ENCODE measurements at regions not wholly inside any gene's neighbourhood (a gene's known extent, or its start where the extent isn't known, plus 50 kb on each side); places are given as distances from the start of the nearest gene placed in this dataset.
"Not testable (repeated sequence)": the region's sequence is repeated elsewhere in the genome, so short reads cannot be mapped to it uniquely, and the experiment has no call there.

DNA sequence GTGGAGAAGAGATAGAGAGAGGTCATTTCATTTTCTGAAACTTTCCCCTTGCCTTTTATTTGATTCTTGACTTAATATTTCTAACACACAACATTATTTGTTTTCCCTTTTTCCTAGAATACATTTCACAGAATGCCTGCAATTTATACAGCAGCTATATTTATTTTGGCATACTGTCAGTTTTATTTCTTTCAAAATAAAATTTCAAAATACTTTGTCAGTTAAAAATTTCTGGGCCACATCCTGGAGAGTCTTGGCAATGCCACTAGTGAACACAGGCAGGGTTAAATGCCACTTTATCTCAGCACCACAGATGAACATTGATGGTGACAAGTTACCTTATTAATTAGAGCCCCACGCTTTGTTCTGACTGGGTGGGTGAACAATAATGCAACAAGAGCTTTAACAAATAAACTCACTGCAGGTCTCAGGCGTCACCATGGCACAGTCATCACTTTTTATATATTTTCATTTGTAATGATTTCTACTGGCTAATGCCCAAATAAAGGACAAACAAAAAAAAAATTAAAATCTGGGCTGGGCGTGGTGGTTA, 494.0 kb downstream of the KIF20B start:
- DNase-seq: no peak

DNA sequence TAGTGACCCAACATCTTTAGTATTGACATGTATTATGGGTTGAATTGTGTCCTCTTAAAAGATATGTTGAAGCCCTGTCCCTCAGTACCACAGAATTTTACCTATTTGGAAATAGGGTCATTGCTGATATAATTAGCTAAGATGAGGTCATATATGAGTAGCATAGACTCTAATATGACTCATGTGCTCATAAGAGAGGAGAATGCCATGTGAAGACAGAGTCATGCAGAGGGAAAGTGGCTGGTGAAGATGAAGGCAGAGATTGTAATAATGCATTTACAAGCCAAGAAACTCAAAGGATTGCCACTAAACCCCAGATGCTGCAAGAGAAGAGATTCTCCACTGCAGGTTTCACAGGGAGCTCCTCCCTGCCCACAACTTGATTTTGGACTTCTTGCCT, 496.4 kb downstream of the KIF20B start:
- no peak for DNase-seq

GRCh38 chr10:90199093-90199492, 497.7 kb downstream of the KIF20B start:
- no peak for DNase-seq

GRCh38 chr10:90199513-90199912, 498.1 kb downstream of the KIF20B start:
- DNase-seq: no peak

- no peak for DNase-seq
These were observed 503.0 kb downstream of the KIF20B start for GRCh38 chr10:90204131-90204955.

DNA sequence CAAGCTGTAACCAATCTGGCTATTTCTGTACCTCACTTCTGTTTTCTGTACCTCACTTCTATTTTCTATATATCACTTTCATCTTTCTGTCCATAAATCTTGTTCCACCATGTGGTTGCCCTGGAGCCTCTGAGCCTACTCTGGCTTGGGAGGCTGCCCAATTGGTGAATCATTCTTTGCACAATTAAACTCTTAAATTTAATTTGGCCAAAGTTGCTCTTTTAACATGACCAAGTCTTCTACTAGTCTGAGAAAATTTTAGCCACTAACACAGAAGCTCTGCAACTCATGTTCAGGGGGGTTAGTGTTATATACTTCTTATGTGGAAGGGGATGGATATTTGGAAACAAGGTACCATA, 503.5 kb downstream of the KIF20B start:
- DNase-seq: peak; percentile 78

DNA sequence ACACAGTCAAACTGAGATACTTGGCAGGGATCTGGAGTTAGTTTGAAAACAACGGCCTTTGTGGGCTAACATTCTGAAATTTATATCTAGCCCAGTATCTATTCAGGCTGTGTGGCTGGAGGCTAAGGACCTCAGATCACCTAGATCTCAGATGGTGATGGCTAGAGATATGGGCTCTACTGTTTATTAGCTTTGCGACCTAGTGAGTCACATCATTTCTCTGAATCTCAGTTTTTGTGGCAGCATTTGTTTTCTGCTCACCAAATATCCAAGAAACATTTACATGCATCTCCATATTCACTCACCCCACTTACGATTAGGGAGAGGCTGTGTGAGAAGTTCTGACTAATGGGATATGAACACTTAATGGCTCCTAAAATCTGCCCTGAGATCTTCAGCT, 503.9 kb downstream of the KIF20B start:
- DNase-seq: no peak

DNA sequence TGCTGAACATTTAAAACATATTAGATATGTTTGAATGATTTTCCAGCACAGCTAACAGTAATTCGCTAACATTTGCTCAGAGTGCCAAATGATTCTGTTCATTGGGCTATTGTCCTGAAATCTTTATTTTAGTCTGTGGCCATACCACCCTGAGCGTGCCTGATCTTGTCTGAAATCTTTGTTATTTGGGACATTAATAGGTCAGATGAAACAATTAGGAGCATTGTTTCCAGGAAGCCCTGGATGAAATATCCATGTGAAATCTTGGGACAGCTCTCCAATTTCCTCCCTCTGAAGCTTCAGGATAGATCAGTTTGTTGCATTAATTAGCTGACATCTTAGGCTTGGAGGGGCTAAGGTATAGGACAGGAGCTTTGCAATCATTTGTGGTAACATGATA, 512.0 kb downstream of the KIF20B start:
- DNase-seq: no peak

- DNase-seq: no peak
These were observed 517.5 kb downstream of the KIF20B start for GRCh38 chr10:90218846-90219245.

DNA sequence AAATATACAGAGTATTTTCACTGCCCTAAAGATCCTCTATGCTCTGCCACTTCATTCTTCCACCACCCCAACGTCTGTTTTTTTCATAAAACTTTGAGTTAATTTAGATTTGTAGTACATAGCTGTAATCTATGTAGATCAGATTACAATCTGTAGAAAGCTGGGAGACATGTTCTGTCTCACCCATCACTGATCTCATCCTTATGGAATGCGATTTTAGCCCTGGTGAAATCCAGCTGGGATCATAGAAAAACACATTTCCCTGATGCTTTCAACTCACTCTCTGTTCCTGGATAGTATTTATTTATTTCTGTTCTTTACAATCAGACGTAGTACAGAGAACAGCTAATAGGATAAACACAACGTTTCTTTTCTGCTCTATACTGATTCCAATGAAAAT, 521.0 kb downstream of the KIF20B start:
- no peak for DNase-seq

DNA sequence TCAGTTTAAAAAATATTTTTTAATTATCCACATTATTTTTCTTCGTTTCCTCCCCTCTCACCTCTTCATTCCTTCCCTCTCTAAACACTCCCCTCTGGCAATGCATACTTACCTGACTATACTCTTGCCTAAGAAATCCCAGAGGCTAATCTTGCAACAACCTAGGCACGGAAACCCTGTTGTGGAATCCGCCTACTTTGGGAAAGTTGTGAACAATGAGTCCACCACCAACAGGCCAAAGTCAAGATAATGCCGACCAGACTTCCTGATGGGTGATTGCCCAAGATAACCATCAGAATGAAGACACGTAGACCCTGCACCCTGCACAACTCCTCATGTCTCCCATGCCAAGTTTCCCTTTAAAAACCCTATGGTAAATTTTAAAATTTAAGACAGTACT, 521.5 kb downstream of the KIF20B start:
- no peak for DNase-seq

DNA sequence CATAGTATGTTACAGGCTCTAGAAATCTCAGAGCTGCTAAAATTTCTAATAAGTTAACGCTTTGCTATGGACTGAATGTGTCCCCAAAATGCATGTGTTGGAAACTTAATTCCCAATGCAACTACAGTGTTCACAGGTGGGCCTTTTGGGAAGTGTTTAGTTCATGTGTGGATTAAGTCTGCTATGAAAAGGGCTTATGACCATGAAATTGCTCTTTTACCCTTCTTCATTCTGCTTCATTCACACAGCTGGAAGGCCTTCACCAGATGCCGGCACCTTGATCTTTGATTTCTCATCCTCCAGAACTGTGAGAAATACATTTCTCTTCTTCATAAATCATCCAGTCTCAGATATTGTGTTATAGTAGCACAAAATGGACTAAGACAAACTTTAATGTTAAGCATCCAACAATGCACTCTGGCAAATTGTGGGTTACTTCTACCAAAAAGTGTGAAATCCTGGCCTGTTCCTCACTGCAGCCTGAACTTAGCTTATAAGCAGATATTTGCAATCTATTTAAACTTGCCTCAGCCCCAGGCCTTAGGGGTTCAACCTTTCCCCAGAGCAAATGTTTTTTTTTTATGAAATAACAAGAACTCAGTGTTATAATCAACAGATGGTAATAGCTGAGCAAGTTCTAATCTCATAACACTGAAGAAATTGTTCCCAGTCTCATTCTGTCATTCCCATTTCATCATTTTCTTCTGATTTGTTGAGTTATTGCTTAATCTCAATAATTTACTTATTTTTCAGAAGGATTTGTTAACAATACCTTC, 523.6 kb downstream of the KIF20B start:
- DNase-seq: no peak

- DNase-seq: no peak
These were observed 525.1 kb downstream of the KIF20B start for GRCh38 chr10:90226517-90226916.

DNA sequence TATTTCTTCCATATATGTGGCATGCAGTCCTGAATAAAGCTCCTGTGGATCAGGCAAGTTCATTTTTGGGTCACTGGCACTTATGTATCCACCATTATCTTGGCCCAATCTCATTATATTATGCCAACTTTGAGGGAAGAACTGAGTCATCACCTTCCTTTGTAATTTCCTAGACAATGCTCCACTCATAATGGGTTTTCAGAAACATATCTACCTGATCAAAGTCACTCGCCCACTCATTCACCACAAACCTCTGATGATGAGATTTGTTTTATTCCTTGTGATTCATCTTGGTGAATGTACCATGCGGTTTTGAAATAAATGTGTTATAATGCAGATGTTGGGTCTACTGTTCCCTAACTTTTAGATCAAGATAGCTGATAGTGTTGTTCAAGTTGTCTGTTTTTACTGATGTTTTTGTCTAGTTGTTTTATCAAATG, 525.8 kb downstream of the KIF20B start:
- no peak for DNase-seq

- no peak for DNase-seq
These were observed 526.4 kb downstream of the KIF20B start for GRCh38 chr10:90227786-90228185.

- DNase-seq: no peak
These were observed 528.1 kb downstream of the KIF20B start for GRCh38 chr10:90229486-90229885.

DNA sequence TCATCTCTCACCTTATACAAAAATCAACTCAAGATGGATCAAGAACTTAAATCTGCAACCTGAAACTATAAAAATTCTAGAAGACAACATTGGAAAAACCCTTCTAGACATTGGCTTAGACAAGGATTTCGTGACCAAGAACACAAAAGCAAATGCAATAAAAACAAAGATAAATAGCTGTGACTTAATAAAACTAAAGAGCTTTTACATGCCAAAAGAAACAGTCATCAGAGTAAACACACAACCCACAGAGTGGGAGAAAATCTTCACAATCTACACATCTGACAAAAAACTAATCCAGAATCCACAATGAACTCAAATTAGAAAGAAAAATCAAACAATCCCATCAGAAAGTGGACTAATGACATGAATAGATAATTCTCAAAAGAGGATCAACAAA, 532.4 kb downstream of the KIF20B start:
- not testable (repeated sequence) for DNase-seq

GRCh38 chr10:90245623-90246022, 544.2 kb downstream of the KIF20B start:
- DNase-seq: no peak

DNA sequence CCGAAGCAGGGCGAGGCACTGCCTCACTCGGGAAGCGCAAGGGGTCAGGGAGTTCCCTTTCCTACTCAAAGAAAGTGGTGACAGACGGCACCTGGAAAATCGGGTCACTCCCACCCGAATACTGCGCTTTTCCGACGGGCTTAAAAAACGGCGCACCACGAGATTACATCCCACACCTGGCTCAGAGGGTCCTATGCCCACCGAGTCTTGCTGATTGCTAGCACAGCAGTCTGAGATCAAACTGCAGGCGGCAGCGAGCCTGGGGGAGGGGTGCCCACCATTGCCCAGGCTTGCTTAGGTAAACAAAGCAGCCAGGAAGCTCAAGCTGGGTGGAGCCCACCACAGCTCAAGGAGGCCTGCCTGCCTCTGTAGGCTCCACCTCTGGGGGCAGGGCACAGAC, 549.4 kb downstream of the KIF20B start:
- DNase-seq: not testable (repeated sequence)

GRCh38 chr10:90269699-90270098, 568.3 kb downstream of the KIF20B start:
- DNase-seq: peak; percentile 1

DNA sequence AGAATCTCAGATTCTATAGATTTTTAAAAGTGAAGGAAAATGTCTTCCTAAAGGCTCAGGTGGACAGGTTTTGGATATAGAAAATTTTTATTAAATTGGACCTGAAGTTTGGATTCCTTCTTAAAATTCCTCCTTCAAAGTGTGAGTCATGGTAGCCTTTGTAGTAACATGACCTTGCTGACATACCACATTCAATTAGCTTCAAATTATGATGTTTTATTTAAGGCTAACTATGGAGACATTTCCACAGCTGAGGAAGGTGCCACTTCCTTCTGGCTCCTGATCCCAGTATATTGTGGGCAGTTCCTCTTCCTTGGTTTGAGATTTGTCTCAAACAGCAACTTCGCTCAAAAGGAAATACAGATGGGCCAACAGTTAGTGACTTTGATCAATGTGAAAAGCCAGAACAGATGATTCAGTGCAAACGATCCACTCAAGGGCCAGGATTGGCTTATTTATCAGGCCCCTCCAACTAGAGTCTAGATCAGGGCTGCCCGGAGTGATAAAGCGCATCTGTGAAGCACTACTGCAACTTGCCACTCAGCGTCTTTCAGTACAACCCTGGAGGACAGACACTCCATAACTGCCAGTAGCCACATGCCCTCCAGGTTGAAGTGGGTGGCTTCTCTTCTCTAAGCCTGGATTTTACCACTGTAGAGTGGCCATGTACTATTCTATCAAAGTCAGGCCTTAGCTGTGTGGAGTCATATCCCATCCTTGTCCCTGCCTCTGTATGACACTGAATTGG, 573.5 kb downstream of the KIF20B start:
- DNase-seq: no peak

DNA sequence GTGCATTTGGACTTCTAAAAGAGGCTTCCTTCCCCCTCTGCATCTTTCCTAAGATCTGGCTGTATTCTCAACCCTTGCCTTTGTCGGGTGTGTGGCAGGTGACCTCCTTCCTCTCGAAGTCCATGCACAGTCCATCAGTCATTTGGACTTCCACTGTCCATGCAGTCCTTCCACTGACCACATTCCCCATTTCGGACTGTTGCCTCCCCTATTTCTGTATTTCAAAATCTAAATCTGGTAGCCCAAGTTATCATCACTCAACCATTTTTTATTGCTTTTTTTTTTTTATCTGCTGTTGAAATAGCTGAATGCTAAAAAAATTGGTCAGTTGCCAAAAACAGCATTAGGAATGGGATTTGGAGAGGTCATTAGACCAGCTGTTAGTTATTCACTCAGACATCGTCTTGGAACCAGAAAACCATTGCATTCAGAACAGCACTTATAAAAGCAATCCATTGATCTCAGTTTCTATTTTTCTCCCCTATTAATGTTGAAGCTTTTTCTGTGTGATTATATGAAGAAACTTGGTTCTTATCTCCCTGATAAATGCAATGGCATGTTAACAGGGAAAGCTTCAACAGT, 575.6 kb downstream of the KIF20B start:
- no peak for DNase-seq

GRCh38 chr10:90286406-90286805, 571.4 kb downstream of the HTR7 start:
- no peak for DNase-seq

Measured in MV-4-11 (cell line).